ENCODE measurements at regions not wholly inside any gene's neighbourhood (a gene's known extent, or its start where the extent isn't known, plus 50 kb on each side); places are given as distances from the start of the nearest gene placed in this dataset.

DNA sequence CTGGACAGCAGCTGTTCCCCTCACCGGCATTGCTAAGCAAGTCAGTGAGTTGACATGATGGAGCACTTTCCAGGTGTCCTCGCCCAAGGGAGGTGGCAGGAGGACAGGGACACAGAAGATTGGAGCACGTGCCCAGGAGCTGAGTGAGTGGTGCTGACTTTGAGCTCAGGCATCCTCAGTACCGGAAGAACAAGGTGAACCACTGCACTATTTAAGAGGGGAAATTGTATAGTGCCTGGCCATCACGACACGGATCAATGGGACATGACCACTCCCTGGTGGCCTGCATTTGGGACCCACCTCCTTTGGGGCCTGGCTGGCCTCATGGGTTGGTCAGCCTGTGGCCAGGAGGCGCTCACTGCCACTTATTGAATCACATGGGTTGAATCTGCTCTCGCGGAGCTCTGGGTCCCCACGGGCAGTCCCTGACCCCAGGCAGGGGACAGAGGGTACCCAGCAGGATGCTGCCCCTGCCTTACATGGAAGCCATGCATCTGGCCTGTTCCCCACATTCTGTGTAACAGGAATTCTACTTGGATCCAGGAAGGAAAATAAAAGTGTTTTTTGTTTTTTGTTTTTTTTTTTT lies 206.9 kb upstream of the ZNF536 start:
- Histone ChIP-seq H3K27me3 (replicated peaks; ENCODE audit: insufficient read depth, low read length) (peaks cover 38% of the 10 kb centered on the region), H3F3A (ENCODE audit: insufficient read depth, low read length) (no peaks in the 10 kb centered on the region), H3K9me2 (replicated peaks; ENCODE audit: insufficient read depth, low read length) (no peaks in the 10 kb centered on the region), H3K36me3 (replicated peaks; ENCODE audit: insufficient read depth, low read length) (no peaks in the 10 kb centered on the region), H3K4me2 (ENCODE audit: low read depth, low read length) (no peak overlapping the region), H3K27ac (ENCODE audit: low read length) (no peak overlapping the region), H3K4me3 (ENCODE audit: low read length) (no peak overlapping the region), H3K9ac (ENCODE audit: low read length) (no peak overlapping the region), H3K9me3 (replicated peaks; ENCODE audit: insufficient read depth, low read length) (no peaks in the 10 kb centered on the region), H4K20me1 (ENCODE audit: insufficient read depth, low read length) (no peaks in the 10 kb centered on the region), H3K4me1 (ENCODE audit: low read length) (no peaks in the 10 kb centered on the region), H2AFZ (ENCODE audit: low read length) (no peak overlapping the region), H3K79me2 (ENCODE audit: low read length) (no peaks in the 10 kb centered on the region)
- DNase-seq = no peak
- TF ChIP-seq EZH2 (optimal IDR thresholded peaks at IDR 0.05; ENCODE audit: low read depth, low read length) (no peak), EZH2phosphoT487 (IDR thresholded peaks at IDR 0.05; ENCODE audit: low read length) (no peak)
- TF ChIP-seq, protein P1, sequence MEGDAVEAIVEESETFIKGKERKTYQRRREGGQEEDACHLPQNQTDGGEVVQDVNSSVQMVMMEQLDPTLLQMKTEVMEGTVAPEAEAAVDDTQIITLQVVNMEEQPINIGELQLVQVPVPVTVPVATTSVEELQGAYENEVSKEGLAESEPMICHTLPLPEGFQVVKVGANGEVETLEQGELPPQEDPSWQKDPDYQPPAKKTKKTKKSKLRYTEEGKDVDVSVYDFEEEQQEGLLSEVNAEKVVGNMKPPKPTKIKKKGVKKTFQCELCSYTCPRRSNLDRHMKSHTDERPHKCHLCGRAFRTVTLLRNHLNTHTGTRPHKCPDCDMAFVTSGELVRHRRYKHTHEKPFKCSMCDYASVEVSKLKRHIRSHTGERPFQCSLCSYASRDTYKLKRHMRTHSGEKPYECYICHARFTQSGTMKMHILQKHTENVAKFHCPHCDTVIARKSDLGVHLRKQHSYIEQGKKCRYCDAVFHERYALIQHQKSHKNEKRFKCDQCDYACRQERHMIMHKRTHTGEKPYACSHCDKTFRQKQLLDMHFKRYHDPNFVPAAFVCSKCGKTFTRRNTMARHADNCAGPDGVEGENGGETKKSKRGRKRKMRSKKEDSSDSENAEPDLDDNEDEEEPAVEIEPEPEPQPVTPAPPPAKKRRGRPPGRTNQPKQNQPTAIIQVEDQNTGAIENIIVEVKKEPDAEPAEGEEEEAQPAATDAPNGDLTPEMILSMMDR (IDR thresholded peaks at IDR 0.05; ENCODE audit: low read length) = no peak

DNA sequence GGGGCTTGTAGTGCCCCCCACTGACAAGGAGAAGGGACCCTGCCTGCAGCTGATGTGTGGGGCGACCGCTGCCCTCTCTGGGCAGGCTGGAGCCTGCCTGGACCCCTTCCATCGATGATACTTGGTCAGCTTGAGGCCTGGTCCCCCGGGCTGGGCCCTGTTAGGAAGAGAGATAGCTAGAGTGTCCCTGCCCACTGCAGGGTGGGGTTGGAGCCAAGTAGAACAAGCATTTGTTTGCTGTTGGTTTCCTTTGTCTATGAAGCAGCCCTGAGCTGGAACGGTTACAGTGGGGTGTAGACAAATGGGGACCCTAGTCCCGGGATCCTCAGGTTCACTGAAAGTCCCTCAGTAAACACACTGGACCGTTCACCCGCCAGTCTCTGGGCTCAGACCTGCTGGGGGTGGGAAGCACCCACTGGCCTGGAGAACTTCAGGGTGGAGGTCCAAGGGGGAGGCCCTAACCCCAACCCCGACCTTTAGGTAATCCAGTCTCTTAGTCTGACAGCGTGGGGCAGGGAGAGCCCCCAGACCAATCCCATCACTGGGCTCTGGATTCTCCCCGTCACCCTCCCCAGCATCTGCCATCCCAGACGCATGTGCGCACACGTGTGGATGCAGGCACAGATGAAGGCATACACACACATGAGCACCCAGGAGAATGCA lies 204.8 kb upstream of the ZNF536 start:
- Histone ChIP-seq H3F3A (ENCODE audit: insufficient read depth, low read length) (no peaks in the 10 kb centered on the region), H4K20me1 (ENCODE audit: insufficient read depth, low read length) (no peaks in the 10 kb centered on the region), H3K79me2 (ENCODE audit: low read length) (no peaks in the 10 kb centered on the region), H3K27me3 (replicated peaks; ENCODE audit: insufficient read depth, low read length) (peaks cover 36% of the 10 kb centered on the region), H3K9me3 (replicated peaks; ENCODE audit: insufficient read depth, low read length) (no peaks in the 10 kb centered on the region), H2AFZ (ENCODE audit: low read length) (no peak overlapping the region), H3K4me1 (ENCODE audit: low read length) (no peaks in the 10 kb centered on the region), H3K4me2 (ENCODE audit: low read depth, low read length) (no peak overlapping the region), H3K9me2 (replicated peaks; ENCODE audit: insufficient read depth, low read length) (no peaks in the 10 kb centered on the region), H3K36me3 (replicated peaks; ENCODE audit: insufficient read depth, low read length) (no peaks in the 10 kb centered on the region), H3K9ac (ENCODE audit: low read length) (no peak overlapping the region), H3K27ac (ENCODE audit: low read length) (no peak overlapping the region), H3K4me3 (ENCODE audit: low read length) (no peak overlapping the region)
- TF ChIP-seq, protein P1 (IDR thresholded peaks at IDR 0.05; ENCODE audit: low read length) = no peak
- TF ChIP-seq EZH2 (optimal IDR thresholded peaks at IDR 0.05; ENCODE audit: low read depth, low read length) (no peak), EZH2phosphoT487 (IDR thresholded peaks at IDR 0.05; ENCODE audit: low read length) (no peak)
- DNase-seq = no peak

DNA sequence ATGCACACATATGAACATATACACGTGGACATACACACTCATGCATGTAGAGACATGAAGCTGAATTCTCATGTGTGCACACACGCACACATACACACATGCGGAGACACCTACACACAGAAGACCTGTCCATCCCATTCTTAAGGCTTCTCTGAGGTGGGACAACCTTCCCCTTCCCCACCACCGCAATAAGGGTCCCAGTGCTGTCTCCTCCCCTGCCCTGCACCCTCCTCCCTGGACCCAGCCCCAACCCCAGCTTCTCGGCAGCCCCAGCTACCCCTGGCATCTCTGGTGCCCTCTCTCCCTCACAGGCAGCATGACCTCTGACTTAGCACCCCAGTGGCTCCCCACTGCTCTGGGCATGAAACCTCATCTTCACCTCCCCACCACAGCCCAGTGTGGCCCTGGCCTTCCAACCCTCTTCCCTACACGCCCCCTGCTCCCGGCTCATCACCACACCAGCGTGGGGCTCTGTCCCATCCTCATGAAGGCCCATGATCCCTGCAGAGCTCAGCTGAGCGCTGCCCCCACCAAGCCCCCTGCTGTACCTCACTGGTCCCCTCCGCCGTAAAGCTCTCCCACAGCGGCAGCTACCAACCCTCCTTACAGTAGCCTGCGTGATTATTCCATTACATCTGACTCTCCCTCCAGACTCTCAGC lies 204.1 kb upstream of the ZNF536 start:
- Histone ChIP-seq H3K4me2 (ENCODE audit: low read depth, low read length) (no peak overlapping the region), H4K20me1 (ENCODE audit: insufficient read depth, low read length) (no peaks in the 10 kb centered on the region)
- TF ChIP-seq, protein P1 (IDR thresholded peaks at IDR 0.05; ENCODE audit: low read length) = no peak
- TF ChIP-seq EZH2 (optimal IDR thresholded peaks at IDR 0.05; ENCODE audit: low read depth, low read length) (no peak), EZH2phosphoT487 (IDR thresholded peaks at IDR 0.05; ENCODE audit: low read length) (no peak)

More for the DNA sequence above, 204.1 kb upstream of the ZNF536 start:
- Histone ChIP-seq H3K9me2 (replicated peaks; ENCODE audit: insufficient read depth, low read length) (no peaks in the 10 kb centered on the region), H3K36me3 (replicated peaks; ENCODE audit: insufficient read depth, low read length) (no peaks in the 10 kb centered on the region), H2AFZ (ENCODE audit: low read length) (no peak overlapping the region), H3K9me3 (replicated peaks; ENCODE audit: insufficient read depth, low read length) (no peaks in the 10 kb centered on the region), H3K79me2 (ENCODE audit: low read length) (no peaks in the 10 kb centered on the region), H3K4me1 (ENCODE audit: low read length) (no peaks in the 10 kb centered on the region), H3K4me3 (ENCODE audit: low read length) (no peak overlapping the region), H3K27ac (ENCODE audit: low read length) (no peak overlapping the region), H3K9ac (ENCODE audit: low read length) (no peak overlapping the region), H3F3A (ENCODE audit: insufficient read depth, low read length) (no peaks in the 10 kb centered on the region), H3K27me3 (replicated peaks; ENCODE audit: insufficient read depth, low read length) (peaks cover 42% of the 10 kb centered on the region)
- no peak for DNase-seq

Data from MM.1S (cell line).